ENCODE measurements at regions not wholly inside any gene's neighbourhood (a gene's known extent, or its start where the extent isn't known, plus 50 kb on each side); places are given as distances from the start of the nearest gene placed in this dataset.

- DNase-seq (ENCODE audit: low spot score): no peak
Measured at GRCh38 chr13:92938486-92939020, 288.1 kb upstream of the GPC6 start.

GRCh38 chr13:92941167-92941566 is 285.4 kb upstream of the GPC6 start:
- DNase-seq (ENCODE audit: low spot score): no peak

GRCh38 chr13:92947770-92948434 is 278.7 kb upstream of the GPC6 start:
- DNase-seq (ENCODE audit: low spot score): no peak

- DNase-seq (ENCODE audit: low spot score): no peak
Measured at GRCh38 chr13:92950771-92951170, 275.8 kb upstream of the GPC6 start.

- no peak for DNase-seq (ENCODE audit: low spot score)
Measured at GRCh38 chr13:92951273-92951890, 275.2 kb upstream of the GPC6 start.

- DNase-seq (ENCODE audit: low spot score): no peak
Measured at GRCh38 chr13:92952161-92952560, 274.4 kb upstream of the GPC6 start.

GRCh38 chr13:92954746-92955145 is 271.9 kb upstream of the GPC6 start:
- no peak for DNase-seq (ENCODE audit: low spot score)

- no peak for DNase-seq (ENCODE audit: low spot score)
Measured at GRCh38 chr13:92959790-92960189, 266.8 kb upstream of the GPC6 start.

GRCh38 chr13:92963029-92963428 is 263.6 kb upstream of the GPC6 start:
- no peak for DNase-seq (ENCODE audit: low spot score)

- DNase-seq (ENCODE audit: low spot score): no peak
Measured at GRCh38 chr13:92966341-92966740, 260.3 kb upstream of the GPC6 start.

GRCh38 chr13:92966900-92967299 is 259.7 kb upstream of the GPC6 start:
- DNase-seq (ENCODE audit: low spot score): no peak

- no peak for DNase-seq (ENCODE audit: low spot score)
Measured at GRCh38 chr13:92967923-92968322, 258.7 kb upstream of the GPC6 start.

- DNase-seq (ENCODE audit: low spot score): no peak
Measured at GRCh38 chr13:92972751-92973150, 253.9 kb upstream of the GPC6 start.

- DNase-seq (ENCODE audit: low spot score): no peak
Measured at GRCh38 chr13:92974905-92975429, 251.6 kb upstream of the GPC6 start.

GRCh38 chr13:92976657-92977056 is 249.9 kb upstream of the GPC6 start:
- no peak for DNase-seq (ENCODE audit: low spot score)

- DNase-seq (ENCODE audit: low spot score): no peak
Measured at GRCh38 chr13:92984151-92984550, 242.5 kb upstream of the GPC6 start.

GRCh38 chr13:92989301-92989700 is 237.3 kb upstream of the GPC6 start:
- no peak for DNase-seq (ENCODE audit: low spot score)

GRCh38 chr13:92991692-92992091 is 234.9 kb upstream of the GPC6 start:
- no peak for DNase-seq (ENCODE audit: low spot score)

- no peak for DNase-seq (ENCODE audit: low spot score)
Measured at GRCh38 chr13:92994056-92994455, 232.6 kb upstream of the GPC6 start.

GRCh38 chr13:93001866-93002461 is 224.6 kb upstream of the GPC6 start:
- DNase-seq (ENCODE audit: low spot score): no peak

GRCh38 chr13:93003531-93003930 is 223.1 kb upstream of the GPC6 start:
- no peak for DNase-seq (ENCODE audit: low spot score)

- no peak for DNase-seq (ENCODE audit: low spot score)
Measured at GRCh38 chr13:93004919-93005318, 221.7 kb upstream of the GPC6 start.

- DNase-seq (ENCODE audit: low spot score): no peak
Measured at GRCh38 chr13:93007928-93008327, 218.7 kb upstream of the GPC6 start.

Data from HuH-7.5 (cell line).